ENCODE measurements at regions not wholly inside any gene's neighbourhood (a gene's known extent, or its start where the extent isn't known, plus 50 kb on each side); places are given as distances from the start of the nearest gene placed in this dataset.

DNA sequence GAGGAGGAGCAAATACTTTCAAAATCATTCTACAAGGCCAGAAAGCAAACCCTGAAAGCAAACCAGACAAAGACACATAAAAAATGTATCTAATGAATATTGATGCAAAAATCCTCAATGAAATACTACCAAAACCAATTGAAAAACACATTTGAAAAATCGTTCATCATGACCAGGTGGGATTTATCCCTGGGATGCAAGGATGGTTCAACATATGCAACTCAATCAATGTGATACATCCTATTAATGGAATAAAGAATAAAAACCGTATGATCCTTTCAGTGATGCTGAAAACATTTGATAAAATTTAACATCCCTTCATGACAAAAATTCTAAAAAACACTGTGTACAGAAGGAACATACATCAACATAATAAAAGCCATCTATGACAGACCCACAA is 337.6 kb downstream of the NNT start:
- POLR2A ChIA-PET, result no interaction called here

DNA sequence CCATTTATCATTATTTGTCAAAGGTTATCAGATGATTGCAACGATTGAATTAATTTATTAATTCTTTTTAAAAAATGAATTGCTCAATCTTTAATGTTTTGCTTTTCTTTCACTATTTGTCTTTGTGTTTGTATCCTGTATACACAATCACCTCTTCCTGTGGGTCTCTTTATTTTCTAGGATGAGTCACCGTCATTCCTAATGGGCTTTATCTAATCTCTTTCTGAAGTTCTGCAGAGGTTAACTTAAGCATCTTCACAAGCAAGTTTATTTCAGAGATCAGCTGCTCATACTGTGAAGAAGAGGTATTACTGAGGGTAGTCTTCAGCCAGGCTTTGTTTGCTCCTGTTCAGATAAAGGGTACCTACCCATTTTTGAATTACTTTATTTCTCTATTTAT is 323.9 kb downstream of the NNT start:
- peaks cover 6% of the 10 kb centered on the region for H3K9me3 Mint-ChIP-seq
- no peak overlapping the region for H3K27ac Mint-ChIP-seq
- Histone ChIP-seq H3K27ac (ENCODE audit: low read depth in 1 of 2, low read length in 2 of 2) (no peak overlapping the region), H3K9me3 (ENCODE audit: control insufficient read depth in 1 of 2, insufficient read depth in 1 of 2, low read length in 2 of 2) (no peaks in the 10 kb centered on the region), H3K4me1 (ENCODE audit: insufficient read depth, low read length) (no peaks in the 10 kb centered on the region), H3K4me3 (ENCODE audit: low read length) (no peak overlapping the region), H3K36me3 (ENCODE audit: insufficient read depth, low read length) (no peaks in the 10 kb centered on the region), H3K27me3 (ENCODE audit: control insufficient read depth in 1 of 2, insufficient read depth in 2 of 2, low read length in 2 of 2) (no peaks in the 10 kb centered on the region)
- intact Hi-C loops (cut with DNase I, micrococcal nuclease), result no loop called here
- H3K27me3 Mint-ChIP-seq, result no peaks in the 10 kb centered on the region
- ATAC-seq (ENCODE audit: poor library complexity) (no peak), DNase-seq (no peak)
- TF ChIP-seq, protein P1, sequence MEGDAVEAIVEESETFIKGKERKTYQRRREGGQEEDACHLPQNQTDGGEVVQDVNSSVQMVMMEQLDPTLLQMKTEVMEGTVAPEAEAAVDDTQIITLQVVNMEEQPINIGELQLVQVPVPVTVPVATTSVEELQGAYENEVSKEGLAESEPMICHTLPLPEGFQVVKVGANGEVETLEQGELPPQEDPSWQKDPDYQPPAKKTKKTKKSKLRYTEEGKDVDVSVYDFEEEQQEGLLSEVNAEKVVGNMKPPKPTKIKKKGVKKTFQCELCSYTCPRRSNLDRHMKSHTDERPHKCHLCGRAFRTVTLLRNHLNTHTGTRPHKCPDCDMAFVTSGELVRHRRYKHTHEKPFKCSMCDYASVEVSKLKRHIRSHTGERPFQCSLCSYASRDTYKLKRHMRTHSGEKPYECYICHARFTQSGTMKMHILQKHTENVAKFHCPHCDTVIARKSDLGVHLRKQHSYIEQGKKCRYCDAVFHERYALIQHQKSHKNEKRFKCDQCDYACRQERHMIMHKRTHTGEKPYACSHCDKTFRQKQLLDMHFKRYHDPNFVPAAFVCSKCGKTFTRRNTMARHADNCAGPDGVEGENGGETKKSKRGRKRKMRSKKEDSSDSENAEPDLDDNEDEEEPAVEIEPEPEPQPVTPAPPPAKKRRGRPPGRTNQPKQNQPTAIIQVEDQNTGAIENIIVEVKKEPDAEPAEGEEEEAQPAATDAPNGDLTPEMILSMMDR (IDR thresholded peaks at IDR 0.05), result no peak
- H3K4me1 Mint-ChIP-seq (ENCODE audit: low read depth), result no peaks in the 10 kb centered on the region
- no peak overlapping the region for H3K4me3 Mint-ChIP-seq
- CTCF ChIA-PET, result no interaction called here
- H3K36me3 Mint-ChIP-seq (ENCODE audit: low read depth), result no peaks in the 10 kb centered on the region
- POLR2A ChIA-PET, result no interaction called here

More for the DNA sequence above, 337.6 kb downstream of the NNT start:
- H3K27me3 ChIP-seq (ENCODE audit: control insufficient read depth in 1 of 2, insufficient read depth in 2 of 2, low read length in 2 of 2), result no peaks in the 10 kb centered on the region
- H3K9me3 ChIP-seq (ENCODE audit: control insufficient read depth in 1 of 2, insufficient read depth in 1 of 2, low read length in 2 of 2), result peaks cover 0 to 3% of the 10 kb centered on the region in 2 experiments
- no peaks in the 10 kb centered on the region for H3K27me3 Mint-ChIP-seq
- intact Hi-C loops (cut with DNase I, micrococcal nuclease), result no loop called here
- no peak for DNase-seq
- peaks cover 23% of the 10 kb centered on the region for H3K9me3 Mint-ChIP-seq
- H3K36me3 Mint-ChIP-seq (ENCODE audit: low read depth), result no peaks in the 10 kb centered on the region
- H3K4me3 ChIP-seq (ENCODE audit: low read length), result no peak overlapping the region
- CTCF ChIA-PET, result no interaction called here
- H3K4me1 Mint-ChIP-seq (ENCODE audit: low read depth), result no peaks in the 10 kb centered on the region
- no peak overlapping the region for H3K27ac ChIP-seq (ENCODE audit: low read depth in 1 of 2, low read length in 2 of 2)
- H3K36me3 ChIP-seq (ENCODE audit: insufficient read depth, low read length), result no peaks in the 10 kb centered on the region
- TF ChIP-seq, protein P1 (IDR thresholded peaks at IDR 0.05), result no peak
- no peak for ATAC-seq (ENCODE audit: poor library complexity)
- no peak overlapping the region for H3K4me3 Mint-ChIP-seq
- no peak overlapping the region for H3K27ac Mint-ChIP-seq
- H3K4me1 ChIP-seq (ENCODE audit: insufficient read depth, low read length), result no peaks in the 10 kb centered on the region

DNA sequence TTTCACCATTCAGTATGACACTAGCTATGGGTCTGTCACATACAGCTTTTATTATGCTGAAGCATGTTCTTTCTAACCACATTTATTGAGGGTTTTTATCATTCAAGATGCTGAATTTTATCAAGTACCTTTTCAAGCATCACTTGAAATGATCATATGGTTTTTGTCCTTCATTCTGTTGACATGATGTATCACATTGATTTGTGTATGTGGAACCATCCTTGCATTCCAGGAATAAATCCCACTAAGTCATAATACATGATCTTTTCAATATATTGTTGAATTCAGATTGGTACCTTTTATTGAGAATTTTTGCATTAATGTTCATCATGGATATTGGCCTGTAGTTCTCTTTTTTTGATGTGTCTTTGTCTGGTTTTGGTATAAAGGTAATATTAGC is 317.4 kb downstream of the NNT start:
- no peak for DNase-seq
- no peak for ATAC-seq (ENCODE audit: poor library complexity)
- Mint-ChIP-seq H3K9me3 (peaks cover 6% of the 10 kb centered on the region), H3K27ac (no peak overlapping the region), H3K36me3 (ENCODE audit: low read depth) (no peaks in the 10 kb centered on the region), H3K4me3 (no peak overlapping the region), H3K4me1 (ENCODE audit: low read depth) (no peaks in the 10 kb centered on the region), H3K27me3 (no peaks in the 10 kb centered on the region)
- Histone ChIP-seq H3K27ac (ENCODE audit: low read depth in 1 of 2, low read length in 2 of 2) (no peak overlapping the region), H3K36me3 (ENCODE audit: insufficient read depth, low read length) (no peaks in the 10 kb centered on the region), H3K4me1 (ENCODE audit: insufficient read depth, low read length) (no peaks in the 10 kb centered on the region), H3K4me3 (ENCODE audit: low read length) (no peak overlapping the region), H3K9me3 (ENCODE audit: control insufficient read depth in 1 of 2, insufficient read depth in 1 of 2, low read length in 2 of 2) (no peaks in the 10 kb centered on the region), H3K27me3 (ENCODE audit: control insufficient read depth in 1 of 2, insufficient read depth in 2 of 2, low read length in 2 of 2) (no peaks in the 10 kb centered on the region)
- TF ChIP-seq, protein P1 (IDR thresholded peaks at IDR 0.05), result no peak
- intact Hi-C loops (cut with DNase I, micrococcal nuclease), result no loop called here
- ChIA-PET POLR2A (no interaction called here), CTCF (no interaction called here)
